Neural progenitor cell (in vitro differentiated cells): ENCODE measurements at regions not wholly inside any gene's neighbourhood (a gene's known extent, or its start where the extent isn't known, plus 50 kb on each side); places are given as distances from the start of the nearest gene placed in this dataset.

ENCODE experiments used
- DNase-seq: peaks from one replicate; pipeline ENCODE4 v3.0.0-alpha.2; 2016; ENCODE audit warnings: low spot score
- H2AFZ ChIP-seq: fragments of 200-600 bp; sonication (generic); replicated peaks from 2 replicates; pipeline ENCODE4 v1.6.1; 2016; ENCODE audit warnings: antibody characterized with exemption
- H3F3A ChIP-seq: fragments of 200-600 bp; sonication (generic); 2 replicates; pipeline ENCODE4 v1.6.1; 2016; ENCODE audit warnings: antibody characterized with exemption, low read depth
- H3K27ac ChIP-seq: fragments of 200-600 bp; sonication (generic); 2 replicates; pipeline ENCODE4 v1.5.1; 2016; ENCODE audit warnings: mild to moderate bottlenecking
- H3K27me3 ChIP-seq: fragments of 200-600 bp; sonication (generic); 2 replicates; pipeline ENCODE4 v1.6.1; 2016; ENCODE audit warnings: mild to moderate bottlenecking, moderate library complexity
- H3K36me3 ChIP-seq: fragments of 200-600 bp; sonication (generic); 2 replicates; pipeline ENCODE4 v1.5.1; 2016
- H3K4me1 ChIP-seq: fragments of 200-600 bp; sonication (generic); 2 replicates; pipeline ENCODE4 v1.6.1; 2016; ENCODE audit warnings: mixed run types
- H3K4me2 ChIP-seq: fragments of 200-600 bp; sonication (generic); 2 replicates; pipeline ENCODE4 v1.6.1; 2016
- H3K4me3 ChIP-seq: fragments of 200-600 bp; sonication (generic); 2 replicates; pipeline ENCODE4 v1.5.1; 2016
- H3K79me2 ChIP-seq: fragments of 200-600 bp; sonication (generic); 2 replicates; pipeline ENCODE4 v1.6.1; 2016; ENCODE audit warnings: low read depth
- H3K9ac ChIP-seq: fragments of 200-600 bp; sonication (generic); 2 replicates; pipeline ENCODE4 v1.6.1; 2016
- H3K9me3 ChIP-seq: fragments of 200-600 bp; sonication (generic); 2 replicates; pipeline ENCODE4 v1.5.1; 2016; ENCODE audit warnings: low read depth
- H4K20me1 ChIP-seq: fragments of 200-600 bp; sonication (generic); 2 replicates; pipeline ENCODE4 v1.6.1; 2016; ENCODE audit warnings: low read depth
- H3K27ac Mint-ChIP-seq: 3 replicates; pipeline ENCODE4 v1.8.0; 2021; ENCODE audit warnings: mixed read lengths
- H3K27me3 Mint-ChIP-seq: 2 replicates; pipeline ENCODE4 v1.8.0; 2022; ENCODE audit warnings: low read depth, mild to moderate bottlenecking, inconsistent platforms, moderate library complexity, mixed read lengths; ENCODE audit not compliant: insufficient read depth
- H3K36me3 Mint-ChIP-seq: 3 replicates; pipeline ENCODE4 v1.8.0; 2021; ENCODE audit warnings: mixed read lengths
- H3K4me1 Mint-ChIP-seq: 3 replicates; pipeline ENCODE4 v1.8.0; 2021; ENCODE audit warnings: mixed read lengths
- H3K4me3 Mint-ChIP-seq: 3 replicates; pipeline ENCODE4 v1.8.0; 2021; ENCODE audit warnings: mild to moderate bottlenecking, moderate library complexity, mixed read lengths
- H3K9me3 Mint-ChIP-seq: 3 replicates; pipeline ENCODE4 v1.8.0; 2020; ENCODE audit warnings: mixed read lengths
- EZH2 ChIP-seq: fragments of 200-600 bp; sonication (generic); IDR thresholded peaks from 2 replicates; pipeline ENCODE4 v1.6.1; 2017; ENCODE audit warnings: antibody characterized with exemption, mild to moderate bottlenecking, moderate library complexity
- EZH2phosphoT487 ChIP-seq: fragments of 200-600 bp; sonication (generic); IDR thresholded peaks from 2 replicates; pipeline ENCODE4 v1.6.1; 2017; ENCODE audit warnings: antibody characterized with exemption
- TF ChIP-seq, protein P1 (sequence below): fragments of 200-600 bp; sonication (generic); IDR thresholded peaks from 2 replicates; pipeline ENCODE4 v1.5.1; 2017; ENCODE audit warnings: antibody characterized with exemption, mild to moderate bottlenecking

DNA sequence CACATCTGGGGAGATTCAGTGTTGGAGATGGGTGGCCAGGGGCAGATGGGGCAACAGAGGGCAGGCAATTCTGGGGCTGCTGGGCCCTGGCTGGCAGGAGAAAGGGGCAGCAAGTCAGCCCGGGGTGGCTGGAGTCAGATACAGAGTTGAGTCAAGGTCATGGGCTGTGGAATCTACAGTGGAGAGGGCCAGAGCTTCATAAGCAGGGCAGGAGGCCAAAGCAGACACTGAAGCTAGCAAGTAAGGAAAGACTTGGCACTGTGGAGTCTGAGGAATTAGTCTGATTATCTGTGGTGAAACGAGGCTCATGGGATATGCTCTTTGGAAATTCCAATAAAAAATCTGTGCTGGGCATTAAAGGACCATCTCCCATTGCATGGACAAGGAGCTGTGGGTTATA, 95.5 kb downstream of the TMX1 start:
- Histone ChIP-seq H3K36me3 (no peaks in the 10 kb centered on the region), H3K4me2 (no peak overlapping the region)
- H3K27ac Mint-ChIP-seq, result no peak overlapping the region

GRCh38 chr14:51335961-51336723, 96.1 kb downstream of the TMX1 start:
- Histone ChIP-seq H3F3A (no peaks in the 10 kb centered on the region), H3K27me3 (no peaks in the 10 kb centered on the region), H3K9me3 (no peaks in the 10 kb centered on the region), H3K4me2 (no peak overlapping the region), H3K27ac (no peak overlapping the region), H3K79me2 (no peaks in the 10 kb centered on the region), H3K4me1 (no peaks in the 10 kb centered on the region), H3K4me3 (no peak overlapping the region), H2AFZ (no peak overlapping the region), H3K36me3 (no peaks in the 10 kb centered on the region), H3K9ac (no peak overlapping the region), H4K20me1 (no peaks in the 10 kb centered on the region)
- Mint-ChIP-seq H3K36me3 (no peaks in the 10 kb centered on the region), H3K27ac (no peak overlapping the region), H3K9me3 (no peaks in the 10 kb centered on the region), H3K4me3 (no peak overlapping the region), H3K27me3 (peaks cover 3% of the 10 kb centered on the region), H3K4me1 (peaks cover 3% of the 10 kb centered on the region)
- no peak for TF ChIP-seq EZH2phosphoT487
- no peak for TF ChIP-seq EZH2
- TF ChIP-seq, protein P1, sequence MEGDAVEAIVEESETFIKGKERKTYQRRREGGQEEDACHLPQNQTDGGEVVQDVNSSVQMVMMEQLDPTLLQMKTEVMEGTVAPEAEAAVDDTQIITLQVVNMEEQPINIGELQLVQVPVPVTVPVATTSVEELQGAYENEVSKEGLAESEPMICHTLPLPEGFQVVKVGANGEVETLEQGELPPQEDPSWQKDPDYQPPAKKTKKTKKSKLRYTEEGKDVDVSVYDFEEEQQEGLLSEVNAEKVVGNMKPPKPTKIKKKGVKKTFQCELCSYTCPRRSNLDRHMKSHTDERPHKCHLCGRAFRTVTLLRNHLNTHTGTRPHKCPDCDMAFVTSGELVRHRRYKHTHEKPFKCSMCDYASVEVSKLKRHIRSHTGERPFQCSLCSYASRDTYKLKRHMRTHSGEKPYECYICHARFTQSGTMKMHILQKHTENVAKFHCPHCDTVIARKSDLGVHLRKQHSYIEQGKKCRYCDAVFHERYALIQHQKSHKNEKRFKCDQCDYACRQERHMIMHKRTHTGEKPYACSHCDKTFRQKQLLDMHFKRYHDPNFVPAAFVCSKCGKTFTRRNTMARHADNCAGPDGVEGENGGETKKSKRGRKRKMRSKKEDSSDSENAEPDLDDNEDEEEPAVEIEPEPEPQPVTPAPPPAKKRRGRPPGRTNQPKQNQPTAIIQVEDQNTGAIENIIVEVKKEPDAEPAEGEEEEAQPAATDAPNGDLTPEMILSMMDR, result no peak
- DNase-seq, result no peak

More for the DNA sequence above, 95.5 kb downstream of the TMX1 start:
- Histone ChIP-seq H3K4me3 (no peak overlapping the region), H3K27ac (no peak overlapping the region), H3K9ac (no peak overlapping the region), H3K79me2 (no peaks in the 10 kb centered on the region), H4K20me1 (no peaks in the 10 kb centered on the region), H3K4me1 (no peaks in the 10 kb centered on the region), H2AFZ (no peak overlapping the region), H3F3A (no peaks in the 10 kb centered on the region), H3K27me3 (no peaks in the 10 kb centered on the region), H3K9me3 (no peaks in the 10 kb centered on the region)
- H3K4me1 Mint-ChIP-seq, result peaks cover 6% of the 10 kb centered on the region
- peaks cover 3% of the 10 kb centered on the region for H3K27me3 Mint-ChIP-seq
- TF ChIP-seq, protein P1, result no peak
- TF ChIP-seq EZH2phosphoT487, result no peak
- TF ChIP-seq EZH2, result no peak
- no peak for DNase-seq
- H3K9me3 Mint-ChIP-seq, result no peaks in the 10 kb centered on the region
- no peak overlapping the region for H3K4me3 Mint-ChIP-seq
- no peaks in the 10 kb centered on the region for H3K36me3 Mint-ChIP-seq

GRCh38 chr14:51336734-51337133, 96.7 kb downstream of the TMX1 start:
- Histone ChIP-seq H3K4me1 (no peaks in the 10 kb centered on the region), H4K20me1 (no peaks in the 10 kb centered on the region), H3K27ac (no peak overlapping the region), H3K36me3 (no peaks in the 10 kb centered on the region), H3F3A (no peaks in the 10 kb centered on the region), H2AFZ (no peak overlapping the region), H3K27me3 (no peaks in the 10 kb centered on the region), H3K4me2 (no peak overlapping the region), H3K79me2 (no peaks in the 10 kb centered on the region), H3K9ac (no peak overlapping the region), H3K4me3 (no peak overlapping the region), H3K9me3 (no peaks in the 10 kb centered on the region)
- no peak for DNase-seq
- Mint-ChIP-seq H3K4me1 (peaks cover 2% of the 10 kb centered on the region), H3K4me3 (no peak overlapping the region), H3K36me3 (no peaks in the 10 kb centered on the region), H3K27ac (no peak overlapping the region), H3K27me3 (peaks cover 3% of the 10 kb centered on the region), H3K9me3 (no peaks in the 10 kb centered on the region)
- TF ChIP-seq EZH2phosphoT487 (no peak), EZH2 (no peak)

DNA sequence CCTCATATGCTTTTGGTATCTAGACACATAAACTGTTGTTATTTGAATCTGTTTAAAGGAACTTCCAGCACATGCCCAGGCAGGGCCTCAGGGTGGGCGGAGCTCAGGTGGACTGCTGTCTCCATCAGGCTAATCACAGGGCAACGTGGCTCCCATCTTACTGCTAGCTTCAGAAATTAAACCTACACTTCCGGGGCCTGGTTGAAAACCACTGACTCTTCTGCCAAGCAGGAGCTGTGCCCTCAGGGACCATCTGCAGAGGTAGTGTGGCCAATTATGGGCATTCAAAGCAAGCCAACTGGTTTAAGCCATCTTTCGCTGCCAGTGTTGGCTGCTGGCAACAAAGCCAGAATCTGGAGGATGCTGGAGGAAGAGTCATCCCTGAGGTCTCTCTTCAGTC, 97.5 kb downstream of the TMX1 start:
- Mint-ChIP-seq H3K36me3 (no peaks in the 10 kb centered on the region), H3K4me1 (no peaks in the 10 kb centered on the region)
- TF ChIP-seq, protein P1, result no peak
- no peak for TF ChIP-seq EZH2phosphoT487
- no peak for TF ChIP-seq EZH2

More for the DNA sequence above, 97.5 kb downstream of the TMX1 start:
- no peak for DNase-seq
- no peak overlapping the region for H3K4me2 ChIP-seq
- no peaks in the 10 kb centered on the region for H3K9me3 ChIP-seq
- H4K20me1 ChIP-seq, result no peaks in the 10 kb centered on the region
- H3K4me3 ChIP-seq, result no peak overlapping the region
- no peaks in the 10 kb centered on the region for H3K79me2 ChIP-seq
- no peak overlapping the region for H3K27ac Mint-ChIP-seq
- no peaks in the 10 kb centered on the region for H3K9me3 Mint-ChIP-seq
- no peaks in the 10 kb centered on the region for H3K36me3 ChIP-seq
- no peak overlapping the region for H3K4me3 Mint-ChIP-seq
- H3K9ac ChIP-seq, result no peak overlapping the region
- H3K27me3 ChIP-seq, result no peaks in the 10 kb centered on the region
- H3F3A ChIP-seq, result no peaks in the 10 kb centered on the region
- peak overlapping the region; percentile 42 for H2AFZ ChIP-seq
- H3K27me3 Mint-ChIP-seq, result peaks cover 3% of the 10 kb centered on the region
- H3K27ac ChIP-seq, result no peak overlapping the region
- no peaks in the 10 kb centered on the region for H3K4me1 ChIP-seq
